Stimulated activated CD4-positive, alpha-beta T cell treated with anti-CD3 and anti-CD28 coated beads, TNF-alpha, amount 100 ng/mL, for 24 hours (primary cell): ENCODE measurements at regions not wholly inside any gene's neighbourhood (a gene's known extent, or its start where the extent isn't known, plus 50 kb on each side); places are given as distances from the start of the nearest gene placed in this dataset.
"Not testable (repeated sequence)": the region's sequence is repeated elsewhere in the genome, so short reads cannot be mapped to it uniquely, and the experiment has no call there.

Experiments
- DNase-seq, 3 experiments: peaks; one replicate each; pipeline ENCODE4 v3.0.0-alpha.2; 2020; ENCODE audit warnings: low read depth in 3 of 3

DNA sequence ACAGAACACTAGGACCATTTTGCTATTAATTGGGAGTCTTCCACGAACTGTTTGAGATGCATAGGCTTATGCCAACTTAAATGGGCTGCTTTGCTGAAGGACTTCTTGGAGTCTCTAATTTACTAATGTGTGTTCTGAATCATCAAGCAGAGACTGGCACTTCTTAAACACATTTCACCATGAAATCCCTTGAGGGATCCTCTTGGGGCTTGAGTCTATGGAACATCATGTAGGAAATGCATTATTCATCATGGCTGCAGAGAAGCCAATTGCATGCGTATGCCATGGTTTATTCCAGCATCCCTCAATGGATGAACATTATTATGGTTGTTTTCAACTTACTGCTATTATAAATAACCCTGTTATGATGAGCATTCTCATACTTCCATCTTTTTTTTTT, 73.4 kb downstream of the FGD2 start:
- no peak for DNase-seq

DNA sequence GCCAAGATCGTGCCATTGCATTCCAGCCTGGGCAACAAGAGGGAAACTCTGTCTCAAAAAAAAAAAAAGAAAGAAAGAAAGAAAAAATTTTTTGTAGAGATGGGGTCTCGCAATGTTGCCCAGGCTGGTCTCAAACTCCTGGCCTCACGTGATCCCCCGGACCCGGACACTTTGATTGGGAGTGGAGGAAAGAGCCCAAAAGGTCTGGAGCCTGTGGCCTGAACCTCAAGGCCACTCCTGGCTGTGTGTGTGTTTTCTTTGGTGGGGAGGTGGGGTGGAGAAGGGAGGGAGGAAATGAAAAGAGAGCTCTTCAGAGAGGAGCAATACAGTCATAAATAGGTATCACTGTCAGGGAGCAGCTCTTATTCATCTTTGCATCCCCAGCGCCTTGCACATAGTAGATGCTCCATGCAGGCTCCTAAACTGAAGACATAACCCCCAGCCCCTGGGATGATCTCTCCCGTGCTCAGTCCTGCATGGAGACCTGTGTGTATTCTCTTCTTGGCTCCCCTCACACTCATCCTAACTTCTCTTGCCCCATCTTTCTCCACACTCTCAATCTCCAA, 75.7 kb downstream of the FGD2 start:
- DNase-seq, result no peak

DNA sequence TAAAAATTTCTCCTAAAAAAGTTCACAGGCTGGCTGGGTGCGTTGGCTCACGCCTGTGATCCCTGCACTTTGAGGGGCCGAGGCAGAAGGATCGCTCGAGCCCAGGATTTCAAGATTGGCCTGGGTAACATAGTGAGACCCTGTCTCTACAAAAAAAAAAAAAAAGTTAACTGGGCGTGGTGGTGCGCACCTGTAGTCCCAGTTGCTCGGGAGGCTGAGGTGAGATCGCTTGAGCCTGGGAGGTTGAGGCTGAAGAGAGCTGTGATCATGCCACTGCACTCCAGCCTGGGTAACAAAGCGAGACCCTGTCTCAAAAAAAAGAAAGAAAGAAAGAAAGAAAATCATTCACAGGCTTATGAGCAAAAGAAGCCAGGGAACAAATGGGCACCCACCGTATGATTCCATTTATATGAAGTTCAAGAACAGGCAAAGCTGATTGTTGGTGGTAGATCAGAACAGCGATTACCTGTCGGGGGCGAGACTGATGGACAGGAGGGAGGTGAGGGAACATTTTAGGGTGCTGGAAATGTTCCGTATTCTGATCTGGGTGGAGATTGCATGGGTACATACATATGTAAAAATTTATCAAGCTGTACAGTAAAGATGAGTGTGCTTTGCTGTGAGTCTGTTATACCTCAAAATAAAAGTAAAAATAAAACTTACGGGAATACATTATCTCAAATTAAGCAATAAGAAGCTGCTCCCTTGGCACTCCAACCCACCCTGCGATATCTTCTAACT, 77.1 kb downstream of the FGD2 start:
- no peak for DNase-seq

DNA sequence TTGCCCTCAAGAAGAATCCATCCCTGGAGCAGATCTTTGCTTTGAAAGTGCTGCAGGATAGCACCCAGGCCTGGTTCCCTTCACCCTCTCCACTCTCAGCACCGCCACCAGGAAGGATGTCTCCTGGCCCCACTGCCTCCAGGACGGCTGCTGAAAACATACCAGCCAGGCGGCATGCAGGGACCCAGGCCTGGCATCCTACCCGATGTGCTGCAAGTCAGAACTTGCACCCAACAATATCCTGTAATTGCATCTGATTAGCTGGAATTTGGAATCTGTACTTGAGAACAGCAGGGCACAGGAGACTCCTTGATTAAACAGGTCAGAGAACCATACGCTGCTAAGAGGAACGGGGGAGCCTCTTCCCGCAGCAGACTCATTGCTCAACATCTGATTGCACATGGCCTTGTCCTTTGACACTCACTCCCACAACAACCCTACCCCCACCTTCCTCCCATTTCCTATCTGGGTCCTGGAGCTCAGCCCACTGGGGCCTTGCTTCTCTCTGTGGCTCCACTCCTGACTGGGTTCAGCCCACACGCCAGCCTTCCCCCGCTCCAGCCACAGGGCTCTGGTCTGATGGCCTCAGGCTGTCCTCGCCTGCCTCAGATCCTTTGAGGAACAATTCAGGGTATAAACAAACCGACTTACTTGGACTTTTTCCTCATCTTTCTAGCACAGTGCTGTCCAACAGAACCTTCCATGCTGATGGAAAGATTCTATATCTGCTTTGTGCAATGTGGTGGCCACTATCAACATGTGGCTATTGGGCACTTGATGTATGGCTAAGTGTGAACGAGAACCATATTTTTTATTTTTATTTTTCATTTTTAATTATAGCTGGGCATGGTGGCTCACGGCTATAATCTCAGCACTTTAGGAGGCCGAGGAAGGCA, 78.0 kb downstream of the FGD2 start:
- DNase-seq, result no peak

DNA sequence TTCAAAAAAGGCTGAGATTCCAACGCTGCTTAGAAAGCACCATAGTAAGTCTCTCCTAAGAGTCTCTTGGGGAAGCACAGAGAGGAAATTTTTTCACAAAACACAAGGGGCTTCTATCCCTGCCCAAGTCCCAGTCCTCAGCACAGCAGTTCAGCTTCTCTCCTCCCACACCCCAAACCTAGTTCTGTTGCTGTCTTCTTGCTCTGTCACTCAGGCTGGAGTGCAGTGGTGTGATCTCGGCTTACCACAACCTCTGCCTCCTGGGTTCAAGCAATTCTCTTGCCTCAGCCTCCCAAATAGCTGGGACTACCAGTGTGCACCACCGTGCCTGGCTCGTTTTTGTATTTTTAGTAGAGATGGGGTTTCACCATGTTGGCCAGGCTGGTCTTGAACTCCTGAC, 79.2 kb downstream of the FGD2 start:
- not testable (repeated sequence) for DNase-seq

DNA sequence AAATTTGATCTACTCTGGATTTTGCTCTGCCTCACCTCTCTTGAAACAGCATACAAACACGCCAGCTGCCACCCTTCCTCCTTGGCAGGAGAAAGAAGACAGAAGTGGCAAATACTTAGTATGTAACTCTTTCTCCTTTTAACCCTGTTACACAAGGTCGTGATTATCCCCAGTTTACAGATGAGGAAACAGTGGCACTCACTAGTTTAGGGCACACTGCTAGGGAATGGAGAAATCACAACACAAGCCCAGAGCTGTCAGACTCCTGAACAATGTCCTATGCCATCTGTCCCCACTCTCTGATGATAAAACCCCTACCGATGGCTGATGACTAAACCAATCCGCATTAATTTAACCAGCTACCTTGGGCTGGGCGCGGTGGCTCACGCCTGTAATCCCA, 79.7 kb downstream of the FGD2 start:
- DNase-seq, result no peak

DNA sequence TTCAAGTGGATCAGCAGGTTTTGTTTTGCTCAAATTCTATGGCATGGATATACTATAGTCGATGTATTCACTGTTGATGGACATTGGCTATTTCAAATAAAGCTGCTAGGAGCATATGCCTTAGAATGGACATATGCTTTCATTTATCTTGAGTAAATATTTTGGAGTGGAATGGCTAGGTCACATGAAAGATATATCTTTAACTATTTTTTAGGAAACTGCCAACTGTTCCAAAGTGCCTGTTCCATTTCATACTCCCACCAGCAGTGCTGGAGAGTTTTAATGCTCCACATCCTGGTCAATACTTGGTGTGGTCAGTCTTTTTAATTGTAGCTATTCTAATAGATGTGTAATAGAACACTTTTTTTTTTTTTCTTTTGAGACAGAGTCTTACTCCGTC, 81.1 kb upstream of the PIM1 start:
- no peak for DNase-seq

DNA sequence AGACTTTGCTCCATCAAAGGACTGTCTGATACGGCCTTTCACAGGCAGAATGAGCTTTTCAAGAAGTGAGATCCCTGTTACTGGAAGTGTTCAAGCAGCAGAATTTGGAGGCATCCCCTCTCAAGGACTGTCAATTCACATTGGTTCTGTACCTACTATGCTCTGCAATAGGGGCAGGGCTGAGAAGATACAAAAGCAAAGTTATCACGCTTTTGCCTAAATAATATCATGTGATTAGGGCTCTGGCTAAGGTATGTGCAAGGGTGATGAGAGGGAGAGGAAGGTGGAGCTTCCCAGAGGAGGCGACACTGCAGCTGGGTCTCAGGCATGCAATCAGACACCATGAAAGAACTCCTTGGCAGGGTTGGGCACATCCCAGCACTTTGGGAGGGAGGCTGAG, 80.2 kb upstream of the PIM1 start:
- no peak for DNase-seq

DNA sequence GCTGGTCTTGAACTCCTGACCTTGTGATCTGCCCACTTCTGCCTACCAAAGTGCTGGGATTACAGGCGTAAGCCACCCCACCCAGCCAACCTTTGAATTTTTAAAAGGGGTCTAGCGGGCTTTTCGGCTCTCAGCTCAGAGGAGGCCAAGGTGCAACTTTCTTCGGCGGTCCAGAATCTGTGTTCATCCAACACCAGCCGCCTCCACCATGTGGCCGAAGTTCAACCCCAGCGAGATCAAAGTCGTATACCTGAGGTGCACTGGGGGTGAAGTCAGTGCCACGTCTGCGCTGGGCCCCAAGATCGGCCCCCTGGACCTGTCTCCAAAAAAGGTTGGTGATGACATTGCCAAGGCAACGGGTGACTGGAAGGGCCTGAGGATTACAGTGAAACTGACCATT, 78.8 kb upstream of the PIM1 start:
- not testable (repeated sequence) for DNase-seq

DNA sequence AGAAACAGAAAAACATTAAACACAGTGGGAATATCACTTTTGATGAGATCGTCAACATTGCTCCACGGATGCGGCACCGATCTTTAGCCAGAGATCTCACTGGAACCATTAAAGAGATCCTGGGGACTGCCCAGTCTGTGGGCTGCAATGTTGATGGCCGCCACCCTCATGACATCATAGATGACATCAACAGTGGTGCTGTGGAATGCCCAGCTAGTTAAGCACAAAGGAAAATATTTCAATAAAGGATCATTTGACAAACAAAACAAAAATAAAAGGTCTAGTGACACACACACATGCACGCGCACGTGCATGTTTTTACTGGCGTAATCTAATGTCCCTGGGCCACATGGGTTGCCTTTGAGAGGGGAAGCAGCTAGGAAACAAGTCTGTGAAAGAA, 78.4 kb upstream of the PIM1 start:
- DNase-seq, result not testable (repeated sequence)

DNA sequence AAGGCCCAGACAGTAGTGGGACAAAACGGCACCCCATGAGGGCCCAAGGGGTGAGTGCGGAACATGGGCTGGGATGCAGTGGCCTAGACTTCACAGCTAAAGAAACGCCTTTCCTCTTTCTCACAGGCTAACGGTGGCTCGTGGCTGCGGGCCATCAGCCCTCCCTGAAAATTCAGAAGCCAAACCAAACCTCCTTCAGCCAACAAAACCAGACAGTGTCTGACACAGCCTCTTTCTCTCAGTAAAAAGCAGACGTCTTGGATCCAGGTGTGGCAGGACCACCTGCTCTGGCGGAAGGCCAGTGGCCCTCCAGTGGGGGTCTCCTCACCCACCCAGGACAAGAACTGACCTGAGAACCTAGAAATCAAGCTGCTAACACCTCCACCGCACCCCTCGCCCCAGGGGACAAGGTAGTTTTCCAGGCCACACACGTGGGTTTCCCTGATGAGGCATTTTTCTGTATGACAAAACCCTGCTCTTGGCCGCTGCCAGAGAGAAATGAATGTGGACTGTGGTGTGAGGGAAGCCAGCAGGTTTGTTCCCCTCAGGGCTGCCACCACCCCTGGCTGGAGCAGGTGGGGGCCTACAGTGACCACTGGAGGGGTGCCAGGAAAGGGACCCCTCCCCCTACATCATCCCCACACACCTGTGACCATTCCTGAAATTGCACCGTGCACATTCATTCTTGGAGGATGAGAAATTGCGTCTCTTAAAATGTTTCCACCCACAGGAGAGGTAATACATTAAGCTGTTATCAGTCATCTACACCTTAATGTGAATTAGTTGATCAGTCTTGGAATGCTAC, 76.8 kb upstream of the PIM1 start:
- DNase-seq, result no peak

DNA sequence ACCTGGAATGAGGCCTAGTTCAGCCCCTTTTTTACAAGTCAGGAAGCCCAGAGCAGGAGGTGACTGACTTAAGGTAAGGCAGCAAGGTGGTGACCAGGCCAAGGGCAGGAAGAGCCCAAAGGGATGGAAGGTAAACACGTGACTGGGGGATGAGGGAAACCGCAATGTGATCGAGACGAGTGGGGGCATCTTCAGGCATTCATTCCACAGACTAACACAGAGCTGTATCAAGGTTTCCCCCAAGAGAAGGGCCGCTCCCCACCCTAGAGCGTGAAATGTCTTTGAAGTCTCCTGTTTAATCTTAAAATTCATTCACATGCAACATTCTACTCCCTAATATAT, 76.3 kb upstream of the PIM1 start:
- DNase-seq, result no peak

DNA sequence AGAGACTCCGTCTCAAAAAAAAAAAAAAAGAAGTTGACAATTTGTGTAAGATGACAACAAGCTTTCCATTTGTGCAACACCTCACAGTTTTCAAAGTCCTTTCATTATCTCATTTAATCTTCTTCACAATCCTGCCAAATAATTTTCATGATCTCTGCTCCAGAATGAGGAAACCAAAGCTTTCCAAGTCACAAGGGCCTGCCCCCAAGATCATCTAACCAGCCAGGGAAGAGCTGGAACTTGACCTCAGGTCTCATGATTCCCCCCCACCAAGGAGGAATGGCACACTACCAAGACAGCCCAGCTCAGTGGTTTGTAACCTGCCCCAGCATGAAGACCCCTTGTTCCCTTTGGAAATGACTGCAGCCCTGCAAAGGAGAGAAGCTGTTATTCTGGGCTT, 74.0 kb upstream of the PIM1 start:
- no peak for DNase-seq

DNA sequence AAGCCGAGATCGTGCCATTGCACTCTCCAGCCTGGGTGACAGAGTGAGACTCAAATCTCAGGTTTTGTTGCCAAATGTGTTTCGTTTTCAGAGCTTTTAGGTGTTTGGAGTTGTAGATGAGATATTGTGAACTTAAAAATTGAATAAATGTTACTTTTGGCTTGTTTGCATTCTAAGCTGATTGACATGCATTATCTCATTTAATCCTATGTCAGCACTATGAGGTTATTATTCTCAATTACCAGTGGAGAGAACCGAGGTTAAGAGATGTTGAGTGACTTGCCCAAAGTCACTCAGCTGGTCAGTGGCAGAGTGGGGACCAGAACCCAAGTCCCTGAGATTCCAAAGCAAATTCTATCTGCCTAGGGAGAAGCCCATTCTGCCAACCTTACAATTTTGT, 72.6 kb upstream of the PIM1 start:
- DNase-seq, result no peak

DNA sequence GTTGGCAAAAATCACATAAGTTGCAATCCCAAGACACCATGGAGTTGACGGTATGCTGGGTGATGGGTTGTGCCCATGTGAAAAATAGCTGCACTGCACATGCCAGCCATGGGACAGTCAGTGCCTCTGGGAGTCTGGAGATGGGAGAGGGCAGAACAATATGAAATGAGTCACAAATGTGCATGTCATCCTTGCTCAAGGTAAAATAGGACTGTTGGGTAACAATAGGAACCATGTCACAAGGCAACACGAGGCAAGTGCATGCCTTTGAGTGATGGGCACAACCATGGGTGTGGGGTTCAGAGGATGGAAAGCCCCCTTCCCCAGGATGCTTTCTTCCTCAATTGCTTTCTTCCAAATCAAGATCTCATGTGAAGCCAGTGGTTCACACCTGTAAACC, 70.5 kb upstream of the PIM1 start:
- no peak for DNase-seq

DNA sequence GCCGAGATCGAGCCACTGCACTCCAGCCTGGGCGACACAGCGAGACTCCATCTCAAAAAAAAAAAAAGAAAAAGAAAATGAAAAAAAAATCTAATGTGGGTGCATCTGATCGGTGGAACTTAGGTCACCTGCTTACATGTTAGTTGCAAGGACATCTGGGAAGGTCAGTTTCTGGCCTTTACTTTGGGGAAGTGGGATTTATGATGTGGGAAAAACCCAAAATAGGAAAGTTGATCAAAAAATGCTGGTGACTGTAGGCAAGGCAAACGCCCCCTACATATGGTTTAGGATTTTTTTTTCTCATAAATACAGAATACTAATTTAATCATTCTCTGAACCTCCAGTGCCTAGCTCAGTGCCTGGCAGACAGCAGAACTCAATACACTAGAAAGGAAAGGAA, 69.2 kb upstream of the PIM1 start:
- DNase-seq, result no peak

DNA sequence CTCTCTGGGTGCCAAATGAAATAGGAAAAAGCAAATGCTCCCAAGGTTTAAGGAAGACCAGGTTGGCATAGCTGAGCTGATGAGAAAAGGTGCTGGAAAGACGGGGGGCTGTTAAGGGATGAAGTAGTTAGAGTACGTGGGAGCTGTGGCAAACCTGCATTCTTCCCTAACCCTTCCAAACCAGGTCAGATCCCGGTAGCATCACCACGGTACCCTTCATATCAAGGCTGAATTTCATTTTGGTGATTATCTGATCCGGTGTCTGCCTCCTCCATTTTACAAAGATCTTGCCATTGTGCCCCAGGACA, 68.0 kb upstream of the PIM1 start:
- no peak for DNase-seq

DNA sequence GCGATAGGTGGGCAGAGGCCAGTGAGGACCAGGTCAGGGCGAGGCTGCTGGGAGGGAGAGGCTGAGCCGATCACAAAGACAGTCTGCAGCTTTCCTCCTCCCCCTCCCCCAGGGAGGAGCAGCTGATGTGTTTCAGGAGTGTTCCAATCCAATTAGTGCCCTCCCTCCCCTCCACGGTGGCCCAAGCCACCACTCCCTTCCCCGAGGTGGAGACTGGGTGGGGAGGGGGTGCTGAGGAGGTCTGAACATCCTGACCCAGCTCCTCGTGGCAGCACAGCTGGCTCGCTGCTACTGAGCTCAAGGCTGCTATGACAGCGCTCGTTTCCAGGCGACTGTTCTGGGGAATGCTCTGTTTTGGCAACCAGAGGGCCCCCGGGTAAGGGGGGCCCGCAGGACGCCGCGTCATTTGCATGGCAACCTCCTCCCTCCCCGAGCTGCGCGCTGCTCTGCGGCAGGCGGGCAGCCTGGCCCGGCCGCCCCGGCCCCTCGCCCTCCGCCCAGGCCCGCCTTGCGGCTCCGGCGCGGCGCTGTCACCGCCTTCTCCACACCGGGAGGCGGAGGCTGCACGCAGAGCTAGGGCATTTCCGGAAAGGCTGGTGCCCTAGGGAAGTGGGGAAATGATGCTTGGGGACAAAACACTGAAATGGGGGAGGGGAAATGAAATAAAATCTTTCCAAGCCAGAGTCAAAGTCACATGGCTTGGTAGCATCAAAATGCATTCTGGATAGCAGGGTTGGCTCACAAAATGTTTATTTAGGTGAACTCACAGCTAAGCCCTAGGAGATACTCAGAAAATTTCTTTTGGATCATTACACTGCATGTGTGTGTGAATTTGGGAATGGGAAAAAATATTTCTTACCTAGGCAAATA, 67.4 kb upstream of the PIM1 start:
- DNase-seq, result peak; percentile 43 to 66 (median 58)

DNA sequence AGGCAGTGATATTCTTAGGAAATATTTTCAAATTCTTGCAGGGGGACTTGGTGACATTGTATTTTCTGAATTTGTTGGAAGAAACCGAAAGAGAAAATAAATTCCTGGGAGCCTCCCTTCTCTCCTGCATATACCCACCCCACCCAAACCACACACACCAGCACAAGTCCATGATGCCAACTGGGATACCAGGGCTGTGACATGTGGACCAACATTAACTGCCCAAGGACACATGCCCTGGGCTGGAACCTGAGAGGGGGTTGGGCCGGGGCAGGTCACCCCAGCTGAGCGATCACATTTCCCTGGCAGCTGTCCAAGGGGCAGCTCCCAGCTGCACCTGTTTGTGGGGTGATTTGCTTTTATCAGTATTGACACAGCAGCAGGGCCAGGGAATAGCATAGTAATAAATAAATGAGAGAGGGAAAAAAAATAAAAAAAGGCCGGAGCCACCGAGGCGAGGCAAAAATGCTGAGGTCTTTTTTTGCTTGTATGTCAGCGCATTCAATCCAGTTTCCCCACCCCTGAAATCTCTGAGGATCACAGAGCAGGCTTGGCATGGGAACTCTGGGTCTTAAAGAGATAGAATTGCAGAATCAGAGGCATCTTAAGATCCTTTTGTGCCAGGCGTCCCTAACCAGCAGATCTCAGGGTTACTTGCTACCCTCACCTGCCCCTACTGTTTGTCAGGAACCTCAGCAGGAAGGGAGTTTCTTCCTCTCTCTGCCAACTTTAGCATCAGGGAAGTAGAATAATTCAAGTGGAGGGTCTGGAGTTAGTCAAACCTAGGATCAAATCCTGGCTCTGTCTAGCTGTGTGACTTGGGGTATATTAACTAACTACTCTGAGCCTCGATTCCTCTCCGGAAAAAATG, 66.5 kb upstream of the PIM1 start:
- DNase-seq, result no peak

DNA sequence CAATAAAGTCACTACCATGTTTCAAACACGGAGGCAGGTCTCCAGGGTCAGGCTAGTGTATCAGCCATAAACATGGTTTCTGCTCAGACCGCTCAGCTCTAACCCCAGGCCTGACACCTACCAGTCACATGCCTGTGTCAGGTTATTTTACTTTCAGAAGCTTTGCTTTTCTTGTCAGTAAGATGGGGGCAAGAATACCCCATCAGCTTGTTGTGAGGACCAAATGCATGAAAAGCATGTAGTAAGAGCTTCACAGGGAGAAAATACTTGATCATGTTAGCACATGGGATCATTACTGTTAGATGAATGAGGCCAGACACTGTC, 65.2 kb upstream of the PIM1 start:
- DNase-seq, result no peak
